Ovary (tissue), 7 donors: ENCODE measurements at regions not wholly inside any gene's neighbourhood (a gene's known extent, or its start where the extent isn't known, plus 50 kb on each side); places are given as distances from the start of the nearest gene placed in this dataset.

Source experiments
- DNase-seq, 5 donors: peaks; one replicate each; pipeline ENCODE4 v3.0.0-alpha.2; 2019 to 2020
- H3K27ac ChIP-seq, 2 donors: fragments of 200-600 bp; one replicate each; pipeline versions ENCODE4 v1.5.1 to v1.8.0; 2019 to 2022
- H3K27me3 ChIP-seq: fragments of 200-600 bp; one replicate; pipeline ENCODE4 v1.8.0; 2022
- H3K36me3 ChIP-seq: fragments of 200-600 bp; sonication (generic); one replicate; pipeline ENCODE4 v1.5.1; 2019
- H3K4me1 ChIP-seq: one replicate; pipeline ENCODE4 v1.8.1; 2013; ENCODE audit warnings: mild to moderate bottlenecking, moderate library complexity; ENCODE audit not compliant: insufficient read depth
- H3K4me3 ChIP-seq: fragments of 200-600 bp; sonication (generic); one replicate; pipeline ENCODE4 v1.5.1; 2017
- H3K9me3 ChIP-seq, 2 donors: fragments of 200-600 bp in 1 of 2; sonication (generic) in 1 of 2; one replicate each; pipeline versions ENCODE4 v1.5.1 to v1.8.1; 2013 to 2019; ENCODE audit warnings: mild to moderate bottlenecking in 1 of 2, moderate library complexity in 1 of 2
- CTCF ChIP-seq, 3 donors: fragments of 450-650 bp in 2 of 3; fragments of 200-600 bp in 1 of 3; IDR thresholded peaks; one replicate each; pipeline versions ENCODE4 v1.5.1 to v1.8.0; 2016 to 2022; ENCODE audit warnings: antibody characterized with exemption in 3 of 3, mild to moderate bottlenecking in 1 of 3
- EP300 ChIP-seq: sonication (generic); formaldehyde crosslinking; IDR thresholded peaks from one replicate; pipeline ENCODE4 v1.6.1; 2017; ENCODE audit warnings: antibody characterized with exemption
- POLR2A ChIP-seq: fragments of 450-650 bp; IDR thresholded peaks from one replicate; pipeline ENCODE4 v1.6.1; 2017; ENCODE audit warnings: antibody characterized with exemption, mild to moderate bottlenecking, moderate library complexity
- WGBS, 3 donors: extraction: QIAGEN DNeasy Blood & Tissue Kit in 1 of 3; methylation state at CpG; one replicate each; pipeline versions ENCODE4 v1.1.5 to v1.1.7; 2013 to 2017; 5-methylcytosine and 5-hydroxymethylcytosine counted together
- intact Hi-C, 4 donors: fragments of 100-400 bp; cut with DNase I; formaldehyde crosslinking; loops; one replicate each; pipeline versions ENCODE4 v1.11.0 to v1.15.1; 2022 to 2023
- donor health status: DM: no; HTN: no; CAD: no; lungs with moderate emphysema.
- donor health status: DM: no; HTN: no; CAD: no.
- donor health status: Bipolar disorder and iron deficiency.
- donor health status: DM: no; HTN: no; CAD: no.
- donor health status: DM: yes; HTN: yes; CAD: no.

- Histone ChIP-seq H3K4me1 (peaks cover 2% of the 10 kb centered on the region), H3K36me3 (no peaks in the 10 kb centered on the region), H3K9me3 (no peaks in the 10 kb centered on the region), H3K4me3 (no peak overlapping the region), H3K27me3 (no peaks in the 10 kb centered on the region), H3K27ac (no peak overlapping the region)
- 71 to 82% (median 76%) methylated on average over 1 of the region's 1 CpG for WGBS, 3 donors
- intact Hi-C loops: no loop called here
- TF ChIP-seq POLR2A: no peak
- TF ChIP-seq EP300: no peak
- no peak for TF ChIP-seq CTCF (IDR thresholded peaks at IDR 0.05)
- no peak for DNase-seq
Measured at GRCh38 chr1:87810166-87810565, 481.5 kb downstream of the LMO4 start.

GRCh38 chr1:87812871-87813577, 484.3 kb downstream of the LMO4 start:
- TF ChIP-seq EP300 (no peak), CTCF (IDR thresholded peaks at IDR 0.05) (no peak), POLR2A (no peak)
- intact Hi-C loops: no loop called here
- WGBS, 3 donors: 87 to 92% (median 89%) methylated on average over 6 of the region's 6 CpGs

GRCh38 chr1:87814573-87814972, 485.9 kb downstream of the LMO4 start:
- TF ChIP-seq CTCF (IDR thresholded peaks at IDR 0.05) (no peak), POLR2A (no peak), EP300 (no peak)
- no peak for DNase-seq
- no peaks in the 10 kb centered on the region for H3K36me3 ChIP-seq
- H3K4me3 ChIP-seq: no peak overlapping the region
- H3K9me3 ChIP-seq: no peaks in the 10 kb centered on the region
- H3K4me1 ChIP-seq: peaks cover 2% of the 10 kb centered on the region
- H3K27me3 ChIP-seq: no peaks in the 10 kb centered on the region
- WGBS, 3 donors: 54 to 62% (median 62%) methylated on average over 1 of the region's 1 CpG
- H3K27ac ChIP-seq: no peak overlapping the region
- intact Hi-C loops: no loop called here

More at GRCh38 chr1:87812871-87813577, 484.3 kb downstream of the LMO4 start:
- no peak for DNase-seq
- H3K27me3 ChIP-seq: no peaks in the 10 kb centered on the region
- H3K4me3 ChIP-seq: no peak overlapping the region
- no peaks in the 10 kb centered on the region for H3K36me3 ChIP-seq
- no peaks in the 10 kb centered on the region for H3K9me3 ChIP-seq
- no peak overlapping the region for H3K27ac ChIP-seq
- H3K4me1 ChIP-seq: peaks cover 2% of the 10 kb centered on the region

- no peak for DNase-seq
- no peak overlapping the region for H3K4me3 ChIP-seq
- H3K36me3 ChIP-seq: no peaks in the 10 kb centered on the region
- no peaks in the 10 kb centered on the region for H3K9me3 ChIP-seq
- intact Hi-C loops: no loop called here
- H3K27me3 ChIP-seq: no peaks in the 10 kb centered on the region
- no peak overlapping the region for H3K27ac ChIP-seq
- peaks cover 2% of the 10 kb centered on the region for H3K4me1 ChIP-seq
- TF ChIP-seq EP300 (no peak), POLR2A (no peak), CTCF (IDR thresholded peaks at IDR 0.05) (no peak)
- 13 to 22% (median 13%) methylated on average over 3 of the region's 3 CpGs for WGBS, 3 donors
Measured at GRCh38 chr1:87816646-87817045, 488.0 kb downstream of the LMO4 start.
